ENCODE measurements at regions not wholly inside any gene's neighbourhood (a gene's known extent, or its start where the extent isn't known, plus 50 kb on each side); places are given as distances from the start of the nearest gene placed in this dataset.

DNA sequence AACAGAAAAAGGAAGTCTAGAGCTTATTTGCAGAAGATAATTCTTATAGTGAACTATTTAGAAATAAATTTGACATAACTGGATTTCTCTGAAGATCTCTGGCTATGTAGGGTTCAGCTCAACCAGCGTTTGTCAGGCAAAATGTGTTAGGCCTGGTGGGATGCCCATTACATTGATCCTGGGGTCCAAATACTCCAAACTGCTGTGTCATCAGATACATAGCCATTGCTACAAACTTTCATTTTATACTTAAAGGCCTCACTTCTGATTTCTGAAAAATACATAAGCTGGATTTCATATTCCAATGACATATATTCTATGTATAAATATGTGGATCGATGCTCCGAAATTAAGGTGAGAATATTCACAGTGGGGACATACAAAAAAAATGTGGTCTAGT is 1958.9 kb upstream of the TENM3 start:
- H3K27ac ChIP-seq (ENCODE audit: control insufficient read depth, insufficient read depth) = no peak overlapping the region
- TF ChIP-seq, protein P1, sequence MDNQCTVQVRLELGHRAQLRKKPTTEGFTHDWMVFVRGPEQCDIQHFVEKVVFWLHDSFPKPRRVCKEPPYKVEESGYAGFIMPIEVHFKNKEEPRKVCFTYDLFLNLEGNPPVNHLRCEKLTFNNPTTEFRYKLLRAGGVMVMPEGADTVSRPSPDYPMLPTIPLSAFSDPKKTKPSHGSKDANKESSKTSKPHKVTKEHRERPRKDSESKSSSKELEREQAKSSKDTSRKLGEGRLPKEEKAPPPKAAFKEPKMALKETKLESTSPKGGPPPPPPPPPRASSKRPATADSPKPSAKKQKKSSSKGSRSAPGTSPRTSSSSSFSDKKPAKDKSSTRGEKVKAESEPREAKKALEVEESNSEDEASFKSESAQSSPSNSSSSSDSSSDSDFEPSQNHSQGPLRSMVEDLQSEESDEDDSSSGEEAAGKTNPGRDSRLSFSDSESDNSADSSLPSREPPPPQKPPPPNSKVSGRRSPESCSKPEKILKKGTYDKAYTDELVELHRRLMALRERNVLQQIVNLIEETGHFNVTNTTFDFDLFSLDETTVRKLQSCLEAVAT (IDR thresholded peaks at IDR 0.05) = no peak
- TF ChIP-seq CTCF (IDR thresholded peaks at IDR 0.05 in 2 of 3, conservative IDR thresholded peaks at IDR 0.05 in 1 of 3; ENCODE audit: control insufficient read depth in 2 of 3, extremely low read depth in 1 of 3, insufficient read depth in 1 of 3, low read depth in 3 of 3, low read length in 3 of 3) (no peak), ZNF384 (IDR thresholded peaks at IDR 0.05; ENCODE audit: borderline replicate concordance, low read depth, low read length) (no peak), SPI1 (IDR thresholded peaks at IDR 0.05; ENCODE audit: borderline replicate concordance, insufficient read depth, low read depth, low read length) (no peak), TCF3 (IDR thresholded peaks at IDR 0.05; ENCODE audit: borderline replicate concordance, insufficient read depth, low read depth, low read length) (no peak), HDAC2 (IDR thresholded peaks at IDR 0.05) (no peak), PAX5 (IDR thresholded peaks at IDR 0.05; ENCODE audit: borderline replicate concordance, low read depth, low read length) (no peak), IKZF1 (conservative IDR thresholded peaks at IDR 0.05) (no peak), BHLHE40 (IDR thresholded peaks at IDR 0.05; ENCODE audit: borderline replicate concordance in 1 of 2, low read depth in 2 of 2, low read length in 1 of 2) (no peak), RFX5 (IDR thresholded peaks at IDR 0.05; ENCODE audit: low read depth, low read length) (no peak), STAT3 (IDR thresholded peaks at IDR 0.05; ENCODE audit: low read depth, low read length) (no peak)
- TF ChIP-seq, protein P2, sequence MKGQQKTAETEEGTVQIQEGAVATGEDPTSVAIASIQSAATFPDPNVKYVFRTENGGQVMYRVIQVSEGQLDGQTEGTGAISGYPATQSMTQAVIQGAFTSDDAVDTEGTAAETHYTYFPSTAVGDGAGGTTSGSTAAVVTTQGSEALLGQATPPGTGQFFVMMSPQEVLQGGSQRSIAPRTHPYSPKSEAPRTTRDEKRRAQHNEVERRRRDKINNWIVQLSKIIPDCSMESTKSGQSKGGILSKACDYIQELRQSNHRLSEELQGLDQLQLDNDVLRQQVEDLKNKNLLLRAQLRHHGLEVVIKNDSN (IDR thresholded peaks at IDR 0.05; ENCODE audit: borderline replicate concordance, extremely low read length, insufficient read depth, low read depth, low read length) = no peak
- no peak overlapping the region for H3K4me3 ChIP-seq
- FAIRE-seq = no peak
- SMC1A ChIA-PET (ENCODE audit: uncharacterized antibody, unreplicated experiment) = interaction anchor here (1.7 to 2.9 kb wide), 2 partner anchors 12 to 20 kb away, joined by 4 to 14 read pairs; no protein-coding TSS in a partner anchor
- no peak for ATAC-seq
- H3K9me3 ChIP-seq (replicated peaks; ENCODE audit: control insufficient read depth, insufficient read depth, low read length) = no peaks in the 10 kb centered on the region; the same call in 2 of the 3 replicates
- H3K4me2 ChIP-seq (ENCODE audit: control insufficient read depth, insufficient read depth) = no peak overlapping the region
- intact Hi-C loops (cut with micrococcal nuclease; ENCODE audit: unreplicated experiment) (no loop called here), in situ Hi-C loops (cut with MboI) (no loop called here)
- no peak overlapping the region for H2AFZ ChIP-seq (ENCODE audit: control insufficient read depth, low read depth, low read length)
- H3K9ac ChIP-seq (ENCODE audit: control insufficient read depth, insufficient read depth, low read length) = no peak overlapping the region
- no peaks in the 10 kb centered on the region for H3K79me2 ChIP-seq (ENCODE audit: control insufficient read depth, insufficient read depth, low read length)
- BruUV-seq (replicated peaks) = no TSS peak
- H4K20me1 ChIP-seq (ENCODE audit: control insufficient read depth, insufficient read depth) = no peaks in the 10 kb centered on the region
- H3K36me3 ChIP-seq (ENCODE audit: control insufficient read depth in 2 of 2, insufficient read depth in 2 of 2, low read length in 1 of 2) = no peaks in the 10 kb centered on the region
- no peak for DNase-seq (ENCODE audit: low read depth, low spot score)
- 0% methylated on average over 3 of the region's 3 CpGs for WGBS (ENCODE audit: insufficient coverage, insufficient replicate concordance, low lambda C conversion rate, missing lambda C conversion rate)
- peaks cover 3% of the 10 kb centered on the region; the same call in 1 of the 2 replicates for H3K4me1 ChIP-seq (ENCODE audit: control insufficient read depth, insufficient read depth, low read length)
- no peaks in the 10 kb centered on the region for H3K27me3 ChIP-seq (replicated peaks in 1 of 2; ENCODE audit: control insufficient read depth in 2 of 2, insufficient read depth in 2 of 2, low read length in 1 of 2)
- RAD21 ChIA-PET (ENCODE audit: unreplicated experiment) = no interaction called here
- POLR2A ChIA-PET = no interaction called here
- CTCF ChIA-PET = interaction anchor here (0.7 to 2.1 kb wide), 3 partner anchors 10 to 1453 kb away, joined by 3 to 8 read pairs (median 3); no protein-coding TSS in a partner anchor

Measured in GM12878 (cell line).